HepG2 (cell line): ENCODE measurements at regions not wholly inside any gene's neighbourhood (a gene's known extent, or its start where the extent isn't known, plus 50 kb on each side); places are given as distances from the start of the nearest gene placed in this dataset.

Source experiments
- ATAC-seq: fragments of 200-7000 bp; cut with Tn5 transposase; 3 replicates; pipeline ENCODE4 v1.9.1; 2020; ENCODE audit warnings: mild to moderate bottlenecking, moderate library complexity
- BruUV-seq: library from RNA; stranded (reverse); fragments of 400-500 nt; replicated peaks from 2 replicates; lab custom pipeline; 2021; lab: Mats Ljungman, UMichigan
- CTCF ChIA-PET: fragments of 300-600 bp; formaldehyde crosslinking; extraction: SDS; loops from one replicate; lab custom pipeline; 2021; ENCODE audit warnings: low total read pairs, inconsistent platforms, low intra/inter-chr PET ratio; lab: Yijun Ruan, JAX
- POLR2A ChIA-PET: fragments of 350-600 bp; sonication (Branson Sonifier 250); formaldehyde crosslinking; loops from one replicate; lab custom pipeline; 2020; ENCODE audit warnings: antibody characterized with exemption, inconsistent platforms; lab: Yijun Ruan, JAX
- DNase-seq: peaks from one replicate; pipeline ENCODE4 v3.0.0-alpha.2; 2015; ENCODE audit warnings: low spot score
- FAIRE-seq: peaks from 3 replicates; lab custom pipeline; 2011; peaks lifted over from hg19 to GRCh38; lab: Jason Lieb, UNC
- H2AFZ ChIP-seq: one replicate; pipeline ENCODE4 v1.6.1; 2011; ENCODE audit warnings: low read length, inconsistent platforms
- H3K27ac ChIP-seq: fragments of 300-600 bp; 3 replicates; pipeline ENCODE4 v1.8.0; 2011; ENCODE audit warnings: mixed run types, mild to moderate bottlenecking, mixed read lengths, low read length, inconsistent platforms; ENCODE audit not compliant: insufficient read depth; ENCODE audit errors: extremely low read length
- H3K27me3 ChIP-seq, 2 experiments: fragments of 200-600 bp in 1 of 2; 2 replicates in 1 of 2; 3 replicates in 1 of 2; pipeline versions ENCODE4 v1.6.0 to v1.8.0; 2011; ENCODE audit warnings: low read length in 2 of 2, mild to moderate bottlenecking in 2 of 2, moderate library complexity in 2 of 2, inconsistent platforms in 1 of 2; ENCODE audit not compliant: insufficient read depth in 2 of 2, control insufficient read depth in 1 of 2
- H3K36me3 ChIP-seq, 2 experiments: fragments of 200-600 bp in 1 of 2; replicated peaks in 1 of 2; 2 replicates in 1 of 2; 3 replicates in 1 of 2; pipeline versions ENCODE4 v1.5.1 to v1.8.0; 2011; ENCODE audit warnings: low read length in 2 of 2, inconsistent platforms in 1 of 2; ENCODE audit not compliant: insufficient read depth in 2 of 2, control insufficient read depth in 1 of 2
- H3K4me1 ChIP-seq: 2 replicates; pipeline ENCODE4 v1.5.1; 2012; ENCODE audit warnings: low read length, inconsistent platforms; ENCODE audit not compliant: insufficient read depth
- H3K4me2 ChIP-seq: 2 replicates; pipeline ENCODE4 v1.6.0; 2011; ENCODE audit warnings: low read depth, low read length, inconsistent platforms
- H3K4me3 ChIP-seq, 3 experiments: fragments of 200-600 bp in 1 of 3; sonication (generic), shearing (Covaris generic) in 1 of 3; replicated peaks in 1 of 3; 2 replicates each; pipeline ENCODE4 v1.5.1; 2011 to 2016; ENCODE audit warnings: low read length in 3 of 3, inconsistent platforms in 2 of 3, low read depth in 2 of 3, mild to moderate bottlenecking in 2 of 3, control low read depth in 1 of 3, mixed read lengths in 1 of 3; ENCODE audit not compliant: insufficient read depth in 1 of 3
- H3K79me2 ChIP-seq: one replicate; pipeline ENCODE4 v1.6.1; 2011; ENCODE audit warnings: low read length, inconsistent platforms; ENCODE audit not compliant: insufficient read depth
- H3K9ac ChIP-seq: 2 replicates; pipeline ENCODE4 v1.6.0; 2011; ENCODE audit warnings: mild to moderate bottlenecking, low read depth, low read length, inconsistent platforms; ENCODE audit not compliant: insufficient read depth
- H3K9me3 ChIP-seq: 2 replicates; pipeline ENCODE4 v1.5.1; 2012; ENCODE audit warnings: mild to moderate bottlenecking, low read length
- H4K20me1 ChIP-seq: 2 replicates; pipeline ENCODE4 v1.6.0; 2011; ENCODE audit warnings: inconsistent platforms, mild to moderate bottlenecking, low read length, moderate library complexity; ENCODE audit not compliant: insufficient read depth
- CHD4 ChIP-seq: fragments of 200-600 bp; sonication (generic); IDR thresholded peaks from 2 replicates; pipeline ENCODE4 v1.7.0; 2017; ENCODE audit warnings: mild to moderate bottlenecking, low read length, borderline replicate concordance
- FOXA3 ChIP-seq: IDR thresholded peaks from 2 replicates; pipeline ENCODE4 v1.6.1; 2016; ENCODE audit warnings: missing genetic modification reagents, missing compliant biosample characterization
- SYNCRIP ChIP-seq: fragments of 200-400 bp; formaldehyde crosslinking; IDR thresholded peaks from 2 replicates; pipeline ENCODE4 v1.6.1; 2018; ENCODE audit warnings: mild to moderate bottlenecking, low read depth, low read length; ENCODE audit not compliant: insufficient read depth
- WGBS: methylation state at CpG from one replicate; pipeline ENCODE4 v1.1.6; 2017; ENCODE audit warnings: low lambda C conversion rate; 5-methylcytosine and 5-hydroxymethylcytosine counted together
- in situ Hi-C: cut with HindIII; loops from 2 replicates; pipeline ENCODE4 v1.10.0; 2017; ENCODE audit warnings: low pct_unique_long_range_greater_than_20kb; ENCODE audit not compliant: extremely low pct_ligation_motif_present
- intact Hi-C: fragments of 100-400 bp; cut with micrococcal nuclease; formaldehyde crosslinking; loops from one replicate; pipeline ENCODE4 v1.10.0; 2022; ENCODE audit not compliant: unreplicated experiment
- TF ChIP-seq, protein P1 (sequence below): sonication (generic); formaldehyde crosslinking; IDR thresholded peaks from 2 replicates; pipeline ENCODE4 v1.4.0; 2020; ENCODE audit warnings: missing genetic modification reagents
- TF ChIP-seq, protein P2 (sequence below): sonication (generic); formaldehyde crosslinking; IDR thresholded peaks from 2 replicates; pipeline ENCODE4 v1.5.0; 2020; ENCODE audit warnings: mild to moderate bottlenecking, missing genetic modification reagents
- TF ChIP-seq, protein P3 (sequence below): IDR thresholded peaks from 2 replicates; pipeline ENCODE4 v1.6.1; 2016; ENCODE audit warnings: missing compliant biosample characterization, missing genetic modification reagents, borderline replicate concordance

DNA sequence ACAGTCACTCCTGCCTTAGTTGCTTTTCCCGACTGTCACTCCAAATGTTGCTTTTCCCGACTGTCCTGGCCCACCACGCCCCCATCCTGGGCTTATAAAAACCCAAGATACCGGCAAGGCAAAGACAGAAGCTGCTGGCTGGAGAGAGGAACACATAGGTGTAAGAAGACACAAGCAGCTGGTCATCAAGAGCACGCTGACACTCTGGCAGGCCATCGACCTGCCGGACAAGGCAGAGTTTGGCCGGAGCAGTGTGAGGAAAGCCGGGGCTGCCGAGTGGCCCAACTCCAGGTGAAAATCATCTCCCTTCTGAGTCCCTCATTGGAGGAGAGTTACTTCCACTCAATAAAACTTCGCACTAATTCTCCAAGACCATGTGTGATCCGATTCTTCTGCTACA, 349.5 kb downstream of the SLITRK1 start:
- no TSS peak for BruUV-seq
- CTCF ChIA-PET, result no interaction called here
- Histone ChIP-seq H3K4me3 (no peak overlapping the region), H3K4me1 (no peaks in the 10 kb centered on the region)
- 0% methylated on average over 2 of the region's 12 CpGs for WGBS
- TF ChIP-seq SYNCRIP, result no peak
- TF ChIP-seq, protein P1, sequence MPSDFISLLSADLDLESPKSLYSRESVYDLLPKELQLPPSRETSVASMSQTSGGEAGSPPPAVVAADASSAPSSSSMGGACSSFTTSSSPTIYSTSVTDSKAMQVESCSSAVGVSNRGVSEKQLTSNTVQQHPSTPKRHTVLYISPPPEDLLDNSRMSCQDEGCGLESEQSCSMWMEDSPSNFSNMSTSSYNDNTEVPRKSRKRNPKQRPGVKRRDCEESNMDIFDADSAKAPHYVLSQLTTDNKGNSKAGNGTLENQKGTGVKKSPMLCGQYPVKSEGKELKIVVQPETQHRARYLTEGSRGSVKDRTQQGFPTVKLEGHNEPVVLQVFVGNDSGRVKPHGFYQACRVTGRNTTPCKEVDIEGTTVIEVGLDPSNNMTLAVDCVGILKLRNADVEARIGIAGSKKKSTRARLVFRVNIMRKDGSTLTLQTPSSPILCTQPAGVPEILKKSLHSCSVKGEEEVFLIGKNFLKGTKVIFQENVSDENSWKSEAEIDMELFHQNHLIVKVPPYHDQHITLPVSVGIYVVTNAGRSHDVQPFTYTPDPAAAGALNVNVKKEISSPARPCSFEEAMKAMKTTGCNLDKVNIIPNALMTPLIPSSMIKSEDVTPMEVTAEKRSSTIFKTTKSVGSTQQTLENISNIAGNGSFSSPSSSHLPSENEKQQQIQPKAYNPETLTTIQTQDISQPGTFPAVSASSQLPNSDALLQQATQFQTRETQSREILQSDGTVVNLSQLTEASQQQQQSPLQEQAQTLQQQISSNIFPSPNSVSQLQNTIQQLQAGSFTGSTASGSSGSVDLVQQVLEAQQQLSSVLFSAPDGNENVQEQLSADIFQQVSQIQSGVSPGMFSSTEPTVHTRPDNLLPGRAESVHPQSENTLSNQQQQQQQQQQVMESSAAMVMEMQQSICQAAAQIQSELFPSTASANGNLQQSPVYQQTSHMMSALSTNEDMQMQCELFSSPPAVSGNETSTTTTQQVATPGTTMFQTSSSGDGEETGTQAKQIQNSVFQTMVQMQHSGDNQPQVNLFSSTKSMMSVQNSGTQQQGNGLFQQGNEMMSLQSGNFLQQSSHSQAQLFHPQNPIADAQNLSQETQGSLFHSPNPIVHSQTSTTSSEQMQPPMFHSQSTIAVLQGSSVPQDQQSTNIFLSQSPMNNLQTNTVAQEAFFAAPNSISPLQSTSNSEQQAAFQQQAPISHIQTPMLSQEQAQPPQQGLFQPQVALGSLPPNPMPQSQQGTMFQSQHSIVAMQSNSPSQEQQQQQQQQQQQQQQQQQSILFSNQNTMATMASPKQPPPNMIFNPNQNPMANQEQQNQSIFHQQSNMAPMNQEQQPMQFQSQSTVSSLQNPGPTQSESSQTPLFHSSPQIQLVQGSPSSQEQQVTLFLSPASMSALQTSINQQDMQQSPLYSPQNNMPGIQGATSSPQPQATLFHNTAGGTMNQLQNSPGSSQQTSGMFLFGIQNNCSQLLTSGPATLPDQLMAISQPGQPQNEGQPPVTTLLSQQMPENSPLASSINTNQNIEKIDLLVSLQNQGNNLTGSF, result no peak
- TF ChIP-seq FOXA3, result no peak
- TF ChIP-seq CHD4, result no peak
- TF ChIP-seq, protein P2, sequence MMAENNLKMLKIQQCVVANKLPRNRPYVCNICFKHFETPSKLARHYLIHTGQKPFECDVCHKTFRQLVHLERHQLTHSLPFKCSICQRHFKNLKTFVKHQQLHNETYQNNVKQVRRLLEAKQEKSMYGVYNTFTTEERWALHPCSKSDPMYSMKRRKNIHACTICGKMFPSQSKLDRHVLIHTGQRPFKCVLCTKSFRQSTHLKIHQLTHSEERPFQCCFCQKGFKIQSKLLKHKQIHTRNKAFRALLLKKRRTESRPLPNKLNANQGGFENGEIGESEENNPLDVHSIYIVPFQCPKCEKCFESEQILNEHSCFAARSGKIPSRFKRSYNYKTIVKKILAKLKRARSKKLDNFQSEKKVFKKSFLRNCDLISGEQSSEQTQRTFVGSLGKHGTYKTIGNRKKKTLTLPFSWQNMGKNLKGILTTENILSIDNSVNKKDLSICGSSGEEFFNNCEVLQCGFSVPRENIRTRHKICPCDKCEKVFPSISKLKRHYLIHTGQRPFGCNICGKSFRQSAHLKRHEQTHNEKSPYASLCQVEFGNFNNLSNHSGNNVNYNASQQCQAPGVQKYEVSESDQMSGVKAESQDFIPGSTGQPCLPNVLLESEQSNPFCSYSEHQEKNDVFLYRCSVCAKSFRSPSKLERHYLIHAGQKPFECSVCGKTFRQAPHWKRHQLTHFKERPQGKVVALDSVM (CRISPR knock-in tag), result no peak
- TF ChIP-seq, protein P3, sequence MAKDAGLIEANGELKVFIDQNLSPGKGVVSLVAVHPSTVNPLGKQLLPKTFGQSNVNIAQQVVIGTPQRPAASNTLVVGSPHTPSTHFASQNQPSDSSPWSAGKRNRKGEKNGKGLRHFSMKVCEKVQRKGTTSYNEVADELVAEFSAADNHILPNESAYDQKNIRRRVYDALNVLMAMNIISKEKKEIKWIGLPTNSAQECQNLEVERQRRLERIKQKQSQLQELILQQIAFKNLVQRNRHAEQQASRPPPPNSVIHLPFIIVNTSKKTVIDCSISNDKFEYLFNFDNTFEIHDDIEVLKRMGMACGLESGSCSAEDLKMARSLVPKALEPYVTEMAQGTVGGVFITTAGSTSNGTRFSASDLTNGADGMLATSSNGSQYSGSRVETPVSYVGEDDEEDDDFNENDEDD (CRISPR knock-in tag), result no peak
- TF ChIP-seq, all 625 proteins: peak for 0
- in situ Hi-C loops (no loop called here), intact Hi-C loops (no loop called here)
- Histone ChIP-seq H2AFZ (no peak overlapping the region), H4K20me1 (no peaks in the 10 kb centered on the region), H3K27ac (no peak overlapping the region), H3K9ac (no peak overlapping the region), H3K36me3 (no peaks in the 10 kb centered on the region), H3K4me2 (no peak overlapping the region), H3K79me2 (no peaks in the 10 kb centered on the region), H3K9me3 (peaks cover 30% of the 10 kb centered on the region), H3K27me3 (no peaks in the 10 kb centered on the region)
- POLR2A ChIA-PET, result no interaction called here
- FAIRE-seq (no peak), DNase-seq (no peak), ATAC-seq (no peak)
